Frontal cortex (tissue), 3 donors: ENCODE measurements at regions not wholly inside any gene's neighbourhood (a gene's known extent, or its start where the extent isn't known, plus 50 kb on each side); places are given as distances from the start of the nearest gene placed in this dataset.
A peak's percentile ranks its signal among the peaks of the same experiment; 100 is the strongest.
"Not testable (repeated sequence)": the region's sequence is repeated elsewhere in the genome, so short reads cannot be mapped to it uniquely, and the experiment has no call there.

Experiments
- DNase-seq, 2 donors: peaks; one replicate each; pipeline ENCODE4 v3.0.0; 2012; ENCODE audit warnings: low spot score in 2 of 2
- FAIRE-seq: peaks from 2 replicates; lab custom pipeline; 2012; peaks lifted over from hg19 to GRCh38; lab: Jason Lieb, UNC
- donor health status: control.
- donor health status: control.
- donor health status: control.

DNA sequence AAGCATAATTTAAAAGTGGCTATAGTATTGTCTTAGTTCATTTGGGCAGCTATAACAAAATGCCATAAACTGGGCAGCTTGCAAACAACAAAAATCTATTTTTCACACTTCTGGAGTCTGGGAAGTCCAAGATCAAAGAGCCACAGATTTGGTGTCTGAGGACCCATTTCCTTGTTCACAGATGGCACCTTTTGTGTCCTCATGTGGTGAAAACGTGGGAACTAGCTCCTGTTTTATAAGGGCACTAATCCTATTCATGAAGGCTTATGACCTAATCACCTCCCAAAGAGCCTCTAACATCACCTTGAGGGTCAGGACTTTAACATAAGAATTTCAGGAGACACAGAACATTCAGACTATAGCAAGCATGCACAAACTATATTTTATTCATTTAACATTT, 126.5 kb upstream of the WDFY3 start:
- FAIRE-seq (no peak), DNase-seq (no peak)

DNA sequence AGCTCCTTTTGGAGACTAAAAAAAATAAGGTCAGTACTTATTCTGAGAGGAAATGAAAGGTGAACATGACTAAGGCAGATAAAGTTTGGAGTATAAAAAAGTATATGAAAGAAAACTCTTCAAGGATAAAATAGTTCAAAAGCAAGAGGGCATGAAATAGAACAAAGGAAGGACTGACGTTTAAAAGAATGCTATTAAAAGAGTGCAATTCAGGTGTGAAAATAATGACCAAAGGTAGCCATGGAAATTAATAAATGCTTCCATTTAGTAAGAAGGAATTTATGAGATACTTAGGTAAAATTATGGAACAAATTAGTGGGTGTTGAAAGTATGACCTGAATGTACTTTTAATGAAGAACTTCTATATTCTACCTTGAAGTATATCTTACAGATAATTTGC, 128.2 kb upstream of the WDFY3 start:
- FAIRE-seq (no peak), DNase-seq (no peak)

DNA sequence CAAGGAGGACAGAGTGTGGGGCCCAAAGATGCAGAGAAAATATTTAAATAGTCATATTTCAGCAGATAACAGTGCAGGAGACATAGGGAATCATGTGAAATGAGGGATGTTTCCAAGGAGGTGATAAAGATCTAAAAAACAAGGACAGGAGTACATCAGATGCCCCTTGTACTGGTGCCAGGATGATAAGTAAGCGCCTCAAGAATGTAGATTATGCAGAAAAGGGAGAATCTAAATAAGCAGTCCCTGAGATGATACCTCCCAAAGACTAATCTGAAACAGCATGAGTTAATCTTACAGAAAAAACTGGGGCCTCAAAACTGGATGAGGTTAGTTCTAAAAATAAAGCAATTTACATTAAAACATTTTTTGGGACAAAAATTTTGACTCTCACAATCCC, 136.1 kb upstream of the WDFY3 start:
- FAIRE-seq (no peak), DNase-seq (no peak)

DNA sequence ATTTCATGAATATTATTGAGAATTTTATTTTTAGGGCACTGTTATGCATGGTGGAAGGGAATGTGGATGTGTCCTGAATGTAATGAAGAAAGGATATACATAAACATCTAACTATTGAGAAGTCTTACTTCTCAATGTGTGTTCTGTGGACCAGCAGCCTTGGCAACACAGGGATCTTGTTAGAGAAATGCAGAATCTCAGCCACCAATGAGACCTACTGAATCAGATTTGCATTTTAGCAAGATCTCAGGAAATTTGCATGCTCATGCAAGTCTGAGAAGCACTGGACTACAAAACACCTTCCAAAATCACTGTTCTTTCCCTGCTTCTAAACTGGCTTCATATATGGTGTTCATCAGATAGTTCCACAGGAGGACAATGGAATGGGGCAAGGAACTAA, 139.7 kb upstream of the WDFY3 start:
- DNase-seq = no peak
- no peak for FAIRE-seq

DNA sequence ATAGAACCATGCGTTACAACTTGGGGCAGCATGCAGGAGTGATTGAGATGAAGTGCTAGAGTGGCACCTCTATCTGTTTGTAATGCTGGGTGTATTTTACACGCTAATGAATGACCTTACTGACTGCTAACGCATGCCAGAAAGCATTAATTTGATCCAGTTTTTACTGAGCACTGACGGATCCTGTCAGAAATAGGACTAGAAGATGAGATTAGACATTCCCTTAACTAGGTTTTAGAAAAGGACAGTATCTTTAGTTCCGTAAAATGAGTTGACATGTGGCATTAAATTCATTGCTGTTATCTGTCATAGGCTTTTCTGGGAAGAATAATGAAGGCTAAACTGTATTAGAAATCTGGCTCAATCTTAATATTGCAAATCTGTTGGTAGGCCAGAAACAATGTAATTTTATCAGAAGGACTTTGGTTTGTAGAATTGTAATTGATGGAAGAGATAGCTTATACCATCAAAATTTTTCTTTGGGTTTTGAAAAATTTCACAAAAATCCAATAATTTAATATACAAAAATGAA, 140.4 kb upstream of the WDFY3 start:
- DNase-seq (no peak), FAIRE-seq (no peak)

DNA sequence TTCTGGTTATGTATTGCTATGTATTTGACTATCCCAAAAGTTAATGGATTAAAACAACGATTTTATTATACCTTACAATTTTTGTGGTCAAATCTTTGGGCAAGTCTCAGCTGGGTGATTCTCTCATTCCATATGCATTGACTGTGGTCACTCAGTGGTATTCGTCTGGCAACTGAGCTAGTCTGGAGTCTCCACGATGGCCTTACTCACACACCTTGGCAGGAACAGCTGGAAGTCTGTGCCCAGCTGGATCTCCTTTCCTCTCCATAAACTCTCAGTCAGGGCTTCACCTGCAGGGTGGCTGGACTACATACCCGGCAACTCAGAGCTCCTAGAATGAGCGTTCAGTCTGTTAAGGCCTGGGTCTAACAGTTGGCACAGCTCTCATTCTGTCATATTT, 141.1 kb upstream of the WDFY3 start:
- FAIRE-seq (no peak), DNase-seq (no peak)

DNA sequence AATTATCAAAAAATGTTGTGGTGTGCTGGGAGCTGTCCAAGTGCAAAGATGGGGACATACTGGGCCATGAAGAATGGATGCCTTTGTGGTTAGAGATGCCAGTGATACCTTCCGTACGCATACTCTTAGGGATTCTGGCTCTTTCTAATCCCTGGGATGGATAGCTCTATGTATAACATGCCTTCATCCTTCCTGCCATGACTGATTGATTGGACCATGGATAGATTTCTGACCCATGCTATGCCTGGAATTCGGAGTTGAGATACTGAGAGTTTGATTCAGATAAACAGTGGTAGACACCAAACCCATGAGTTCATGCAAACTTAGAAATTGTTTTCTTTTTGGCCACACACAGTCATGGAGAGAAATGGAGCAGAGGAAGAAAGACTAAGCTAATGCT, 147.2 kb upstream of the WDFY3 start:
- no peak for DNase-seq
- no peak for FAIRE-seq

DNA sequence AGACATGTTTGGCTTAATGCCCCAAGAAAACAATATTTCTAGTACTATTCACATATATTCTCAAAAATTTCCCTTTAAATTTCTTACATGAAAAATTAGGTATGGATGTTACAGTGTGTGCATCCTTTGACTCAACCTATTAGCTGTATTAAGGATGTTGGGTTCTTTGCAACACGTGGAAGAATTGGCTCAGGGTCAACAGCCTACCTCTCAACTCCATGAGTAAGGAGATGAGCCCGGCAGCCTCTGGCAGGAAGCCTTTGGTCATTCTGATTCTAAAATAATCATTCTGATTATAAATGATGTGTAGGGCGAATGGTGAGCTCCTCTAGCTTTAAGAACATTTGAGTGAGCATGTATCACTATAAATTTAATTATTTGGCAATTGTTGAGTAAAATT, 148.0 kb upstream of the WDFY3 start:
- no peak for DNase-seq
- FAIRE-seq = no peak

DNA sequence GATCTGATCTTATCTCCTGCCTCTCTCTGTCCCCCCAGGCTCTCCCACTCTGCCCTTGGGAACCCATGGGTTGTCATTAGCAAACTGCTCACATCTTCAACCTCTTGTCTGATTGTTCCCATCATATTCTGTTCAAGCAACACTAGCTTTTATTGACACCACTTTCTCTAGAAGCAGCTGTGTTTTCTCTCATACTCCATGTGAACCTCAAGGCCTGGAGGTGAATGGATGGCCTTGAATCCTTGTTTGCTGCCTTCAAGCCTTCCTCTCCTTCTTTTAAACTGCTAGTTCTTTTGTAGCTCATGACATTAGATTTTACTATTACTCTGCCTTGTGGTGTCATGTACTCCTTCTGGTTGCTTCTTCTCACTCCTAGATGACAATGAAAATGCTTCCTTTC, 149.5 kb upstream of the WDFY3 start:
- FAIRE-seq = no peak
- DNase-seq = no peak

DNA sequence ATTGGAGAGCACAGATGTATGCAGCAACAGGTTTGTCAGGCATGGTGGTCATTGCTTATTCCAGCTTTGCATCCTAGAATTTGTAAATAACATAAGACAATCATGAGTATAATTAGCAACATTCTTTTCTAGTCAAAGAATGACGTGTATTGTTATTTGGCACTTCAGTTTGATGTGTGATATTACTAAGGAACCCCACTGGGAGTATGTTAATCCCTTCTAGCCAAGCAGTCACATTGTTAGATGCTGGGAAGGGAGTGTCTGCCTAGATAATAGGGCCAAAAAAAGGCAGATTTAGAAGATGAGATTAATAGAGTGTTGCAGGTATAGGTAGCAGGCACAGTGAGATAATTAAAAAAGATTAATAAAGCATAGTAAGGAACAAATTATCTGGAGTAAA, 159.2 kb upstream of the WDFY3 start:
- DNase-seq (no peak), FAIRE-seq (no peak)

DNA sequence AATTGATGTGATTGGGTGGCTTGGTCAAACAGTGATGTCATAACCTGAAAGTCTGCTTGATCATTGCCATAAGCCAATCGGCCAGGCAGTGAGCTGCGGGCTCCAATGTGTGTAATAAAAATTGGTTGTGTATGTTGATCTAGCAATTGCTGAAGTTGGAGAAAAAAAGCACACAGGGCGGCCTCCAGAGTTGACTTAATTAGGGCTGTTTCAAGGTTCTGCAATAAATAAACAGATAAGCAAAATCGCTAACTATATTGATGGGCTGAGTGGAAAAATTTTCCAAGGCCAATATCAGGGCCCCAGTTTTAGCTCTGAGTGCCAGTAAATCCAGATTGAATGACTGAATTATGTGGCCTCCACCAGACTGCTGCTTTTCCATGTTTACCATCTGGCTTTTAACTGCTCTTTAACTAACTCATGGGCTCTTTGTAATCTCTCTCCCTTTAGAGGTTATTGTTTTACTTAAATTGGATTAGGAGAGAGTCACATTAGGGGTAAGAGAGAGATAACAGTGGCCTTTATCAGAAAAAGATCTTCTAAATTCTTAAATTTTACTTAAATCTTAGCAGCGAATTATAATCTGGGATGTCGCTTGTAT, 160.6 kb upstream of the WDFY3 start:
- FAIRE-seq = no peak
- no peak for DNase-seq

DNA sequence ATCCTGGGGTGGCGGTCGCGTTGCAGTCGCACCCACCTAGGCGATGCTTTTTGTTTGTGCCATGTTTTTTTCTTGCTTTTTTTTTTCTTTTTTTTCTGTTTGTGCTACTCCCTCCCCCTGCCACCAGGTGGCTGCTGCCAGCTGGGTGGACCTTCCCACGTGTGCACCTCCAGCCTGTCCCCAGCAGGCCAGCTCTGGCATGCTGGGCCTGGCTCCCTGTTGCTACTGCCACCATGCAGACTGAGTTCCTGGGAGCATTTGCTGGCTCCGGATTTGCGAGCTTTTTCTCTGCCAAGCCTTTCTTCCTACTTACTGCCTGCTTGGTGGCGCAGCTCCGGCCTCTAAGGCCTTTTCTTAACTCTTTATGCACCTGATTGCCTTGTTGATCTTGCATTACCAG, 161.2 kb upstream of the WDFY3 start:
- FAIRE-seq = no peak
- DNase-seq = peak in 1 of 2 donors; percentile 20

DNA sequence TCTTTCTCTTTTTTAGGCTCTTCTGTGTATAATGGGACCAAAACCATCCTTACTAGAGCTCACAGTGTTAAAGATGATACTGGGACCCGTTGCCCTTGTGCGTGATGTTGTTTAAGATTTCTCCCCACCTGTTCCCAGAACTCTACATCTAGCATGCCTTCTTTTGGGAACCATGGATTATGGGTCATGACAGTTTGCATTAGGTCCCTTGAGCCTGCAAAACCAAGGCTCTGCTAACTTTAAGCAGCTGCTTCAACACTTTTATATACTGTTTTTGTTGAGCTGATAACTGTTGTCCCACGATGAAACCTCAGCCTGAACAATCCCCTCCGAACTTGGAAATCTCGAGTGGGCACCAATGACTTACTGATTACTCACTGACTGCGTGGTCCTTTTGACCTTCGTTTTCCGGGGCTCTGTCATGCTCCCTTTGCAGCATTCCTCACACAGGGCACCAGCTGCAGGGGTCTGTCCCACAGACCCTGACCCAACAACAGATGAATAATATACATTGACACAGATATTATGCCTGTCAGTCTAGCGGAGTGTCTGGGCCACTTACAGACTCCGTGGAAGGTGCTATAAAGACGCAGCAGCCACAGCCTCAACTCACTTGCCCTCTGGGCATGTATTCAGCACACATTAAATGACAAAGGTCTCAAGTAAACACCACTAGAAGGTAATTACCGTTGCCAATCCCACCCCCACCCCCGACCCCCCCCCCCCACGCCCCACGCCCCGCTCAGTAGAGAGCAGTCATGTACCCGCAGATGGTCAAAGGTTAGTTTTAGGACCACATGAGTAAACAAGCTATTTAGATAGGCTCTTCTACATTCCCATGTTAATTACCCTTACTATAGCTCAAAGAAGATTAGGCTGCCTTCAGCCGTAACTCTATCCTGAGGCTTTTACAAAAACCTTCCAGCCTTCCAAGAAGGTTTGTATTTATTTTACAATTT, 162.0 kb upstream of the WDFY3 start:
- FAIRE-seq (no peak), DNase-seq (no peak)

DNA sequence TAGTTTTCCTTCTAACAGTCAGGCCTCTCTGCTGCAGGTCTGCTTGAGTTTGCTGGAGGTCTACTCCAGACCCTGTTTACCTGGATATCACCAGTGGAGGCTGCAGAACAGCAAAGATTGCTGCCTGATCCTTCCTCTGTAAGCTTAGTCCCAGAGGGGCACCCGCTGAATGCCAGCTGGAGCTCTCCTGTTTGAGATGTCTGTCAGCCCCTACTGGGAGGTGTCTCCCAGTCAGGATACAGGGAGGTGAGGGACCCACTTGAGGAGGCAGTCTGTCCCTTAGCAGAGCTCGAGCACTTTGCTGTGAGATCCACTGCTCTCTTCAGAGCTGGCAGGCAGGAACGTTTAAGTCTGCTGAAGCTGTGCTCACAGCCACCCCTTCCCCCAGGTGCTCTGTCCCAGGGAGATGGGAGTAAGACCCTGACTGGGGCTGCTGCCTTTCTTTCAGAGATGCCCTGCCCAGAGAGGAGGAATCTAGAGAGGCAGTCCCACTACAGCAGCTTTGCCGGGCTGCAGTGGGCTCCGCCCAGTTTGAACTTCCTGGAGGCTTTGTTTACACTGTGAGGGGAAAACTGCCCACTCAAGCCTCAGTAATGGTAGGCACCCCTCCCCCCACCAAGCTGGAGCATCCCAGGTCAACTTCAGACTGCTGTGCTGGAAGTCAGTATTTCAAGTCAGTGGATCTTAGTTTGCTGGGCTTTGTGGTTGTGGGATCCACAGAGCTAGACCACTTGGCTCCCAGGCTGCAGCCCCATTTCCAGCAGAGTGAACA, 163.1 kb upstream of the WDFY3 start:
- not testable (repeated sequence) for FAIRE-seq, DNase-seq

DNA sequence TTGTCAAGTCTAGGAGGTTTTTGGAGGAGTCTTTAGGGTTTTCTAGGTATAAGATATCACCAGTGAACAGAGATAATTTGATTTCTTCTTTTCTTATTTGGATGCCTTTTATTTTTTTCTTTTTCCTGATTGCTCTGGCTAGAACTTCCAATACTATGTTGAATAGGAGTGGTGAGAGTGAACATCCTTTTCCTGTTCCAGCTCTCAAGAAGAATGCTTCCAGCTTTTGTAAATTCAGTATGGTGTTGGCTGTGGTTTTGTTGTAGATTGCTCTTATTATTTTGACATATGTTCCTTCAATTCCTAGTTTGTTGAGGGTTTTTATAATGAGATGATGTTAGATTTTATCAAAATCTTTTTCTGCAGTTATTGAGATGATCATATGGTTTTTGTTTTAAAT, 165.6 kb upstream of the WDFY3 start:
- no peak for DNase-seq
- FAIRE-seq = no peak

DNA sequence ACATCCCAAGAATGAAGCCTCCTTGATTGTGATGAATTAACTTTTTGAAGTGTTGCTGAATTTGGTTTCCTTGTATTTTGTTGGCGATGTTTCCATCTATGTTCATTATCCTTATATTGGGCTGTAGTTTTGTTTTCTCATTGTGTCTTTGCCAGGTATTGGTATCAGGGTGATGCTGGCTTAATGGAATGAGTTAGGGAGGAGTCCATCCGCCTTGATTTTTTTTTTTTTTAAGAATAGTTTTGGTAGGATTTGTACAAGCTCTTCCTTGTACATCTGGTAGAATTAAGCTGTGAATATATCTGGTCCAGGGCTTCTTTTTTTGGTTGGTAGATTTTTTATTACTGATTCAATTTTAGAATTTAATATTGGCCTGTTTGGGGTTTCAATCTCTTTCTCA, 166.1 kb upstream of the WDFY3 start:
- FAIRE-seq = no peak
- no peak for DNase-seq

DNA sequence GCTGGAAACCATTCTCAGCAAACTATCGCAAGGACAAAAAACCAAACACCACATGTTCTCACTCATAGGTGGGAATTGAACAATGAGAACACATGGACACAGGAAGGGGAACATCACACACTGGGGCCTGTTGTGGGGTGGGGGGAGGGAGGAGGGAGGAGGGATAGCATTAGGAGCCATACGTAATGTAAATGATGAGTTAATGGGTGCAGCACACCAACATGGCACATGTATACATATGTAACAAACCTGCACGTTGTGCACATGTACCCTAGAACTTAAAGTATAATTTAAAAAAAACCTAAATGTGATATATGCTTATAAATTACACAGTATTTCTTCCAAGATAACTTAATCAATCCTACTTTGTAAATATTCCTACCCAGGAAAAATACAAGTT, 173.3 kb upstream of the WDFY3 start:
- FAIRE-seq, DNase-seq: not testable (repeated sequence)

DNA sequence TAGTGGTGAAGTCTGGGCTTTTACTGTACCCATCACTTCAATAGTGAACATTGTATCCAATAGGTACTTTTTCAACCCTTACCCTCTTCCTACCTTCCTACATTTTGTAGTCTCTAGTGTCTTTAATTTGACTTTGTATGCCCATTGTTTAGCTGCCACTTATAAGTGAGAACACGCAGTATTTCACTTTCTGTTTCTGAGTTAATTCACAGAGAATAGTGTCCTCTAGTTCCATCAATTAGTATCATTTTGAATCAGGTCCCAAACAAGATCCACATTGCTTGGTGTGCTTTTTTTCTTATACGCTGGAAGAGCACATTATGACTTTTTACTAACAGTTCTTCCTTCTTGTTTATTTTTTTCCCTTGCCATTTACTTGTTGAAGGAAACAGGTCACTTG, 176.0 kb upstream of the WDFY3 start:
- DNase-seq (no peak), FAIRE-seq (no peak)

DNA sequence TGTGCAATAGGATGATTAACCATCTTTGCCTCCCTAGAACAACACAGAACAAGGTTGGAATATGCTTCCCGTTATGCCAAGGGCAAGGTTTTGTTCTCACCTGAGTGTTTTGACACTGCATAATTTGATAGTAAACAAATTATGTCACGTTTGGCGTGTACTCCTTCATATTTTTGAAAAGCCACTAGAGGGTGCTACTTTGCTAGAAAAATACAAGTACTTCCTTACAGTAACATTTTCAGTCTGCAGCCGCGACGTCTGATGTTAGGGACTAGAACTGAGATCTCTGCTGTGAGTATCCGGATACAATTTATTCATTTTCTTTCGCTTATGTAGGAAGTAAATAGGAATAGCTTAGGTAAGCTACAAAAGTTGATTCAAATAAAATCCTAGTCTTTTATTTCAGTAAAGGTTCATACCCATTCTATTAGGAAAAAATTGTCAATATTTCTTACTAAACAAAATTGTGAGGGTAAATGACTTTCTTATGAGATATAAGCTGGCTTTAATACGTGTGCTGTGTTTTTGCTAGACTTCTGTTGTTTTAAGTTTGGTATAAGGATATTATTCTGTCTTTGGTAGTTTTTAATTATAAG, 181.1 kb upstream of the WDFY3 start:
- DNase-seq (peak; percentile 33 to 49), FAIRE-seq (peak; percentile 86)

DNA sequence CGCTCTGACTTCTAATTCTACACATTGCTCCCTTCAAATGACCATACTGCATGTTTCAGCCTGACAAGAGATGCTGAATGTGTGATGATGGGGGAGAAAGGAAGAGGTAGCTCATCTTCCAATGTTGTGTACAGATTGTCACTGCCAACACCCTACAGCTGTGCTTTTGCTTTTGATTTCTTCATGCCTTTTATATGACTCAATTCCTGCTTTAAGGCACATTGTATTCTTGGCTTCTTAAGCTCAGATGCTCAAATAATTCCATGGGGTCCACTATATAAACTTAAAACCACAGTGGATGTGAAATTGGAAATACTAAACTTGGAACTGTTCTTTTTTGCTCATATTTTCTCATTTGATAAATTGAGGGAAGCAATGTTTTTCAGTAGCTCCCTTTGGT, 183.2 kb upstream of the WDFY3 start:
- no peak for FAIRE-seq
- no peak for DNase-seq
